ENCODE measurements at regions not wholly inside any gene's neighbourhood (a gene's known extent, or its start where the extent isn't known, plus 50 kb on each side); places are given as distances from the start of the nearest gene placed in this dataset.

DNA sequence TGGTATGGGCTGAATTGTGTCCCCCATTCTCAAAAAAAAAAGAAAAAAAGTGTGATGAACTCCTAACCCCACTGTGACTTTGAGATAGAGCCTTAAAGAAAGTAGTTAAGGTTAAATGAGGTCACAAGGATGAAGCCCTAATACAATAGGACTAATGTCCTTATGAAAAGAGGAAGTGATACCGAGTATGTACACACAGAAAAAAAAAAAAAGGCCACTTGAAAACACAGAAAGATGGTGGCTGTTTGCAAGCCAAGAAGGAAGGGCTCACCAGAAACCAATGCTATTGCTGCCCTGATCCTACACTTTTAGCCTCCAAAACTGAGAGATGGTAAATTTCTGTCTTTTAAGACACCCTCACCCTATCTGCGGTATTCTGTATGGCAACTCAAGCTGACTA is 955.6 kb downstream of the PCDH17 start:
- no peaks in the 10 kb centered on the region for H3K36me3 ChIP-seq
- H3K9me3 ChIP-seq, result no peaks in the 10 kb centered on the region
- no peak for DNase-seq (ENCODE audit: low spot score)
- intact Hi-C loops (cut with DNase I), result no loop called here
- TF ChIP-seq, protein P1, sequence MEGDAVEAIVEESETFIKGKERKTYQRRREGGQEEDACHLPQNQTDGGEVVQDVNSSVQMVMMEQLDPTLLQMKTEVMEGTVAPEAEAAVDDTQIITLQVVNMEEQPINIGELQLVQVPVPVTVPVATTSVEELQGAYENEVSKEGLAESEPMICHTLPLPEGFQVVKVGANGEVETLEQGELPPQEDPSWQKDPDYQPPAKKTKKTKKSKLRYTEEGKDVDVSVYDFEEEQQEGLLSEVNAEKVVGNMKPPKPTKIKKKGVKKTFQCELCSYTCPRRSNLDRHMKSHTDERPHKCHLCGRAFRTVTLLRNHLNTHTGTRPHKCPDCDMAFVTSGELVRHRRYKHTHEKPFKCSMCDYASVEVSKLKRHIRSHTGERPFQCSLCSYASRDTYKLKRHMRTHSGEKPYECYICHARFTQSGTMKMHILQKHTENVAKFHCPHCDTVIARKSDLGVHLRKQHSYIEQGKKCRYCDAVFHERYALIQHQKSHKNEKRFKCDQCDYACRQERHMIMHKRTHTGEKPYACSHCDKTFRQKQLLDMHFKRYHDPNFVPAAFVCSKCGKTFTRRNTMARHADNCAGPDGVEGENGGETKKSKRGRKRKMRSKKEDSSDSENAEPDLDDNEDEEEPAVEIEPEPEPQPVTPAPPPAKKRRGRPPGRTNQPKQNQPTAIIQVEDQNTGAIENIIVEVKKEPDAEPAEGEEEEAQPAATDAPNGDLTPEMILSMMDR (IDR thresholded peaks at IDR 0.05), result no peak
- no peak for TF ChIP-seq POLR2AphosphoS5 (IDR thresholded peaks at IDR 0.05)
- TF ChIP-seq POLR2A (IDR thresholded peaks at IDR 0.05), result no peak
- no peaks in the 10 kb centered on the region for H3K4me1 ChIP-seq (replicated peaks)
- no peaks in the 10 kb centered on the region for H3K27me3 ChIP-seq (replicated peaks; ENCODE audit: insufficient read depth)
- no peak overlapping the region for H3K4me3 ChIP-seq
- WGBS, result 77% methylated on average over 2 of the region's 2 CpGs
- H3K27ac ChIP-seq, result no peak overlapping the region

DNA sequence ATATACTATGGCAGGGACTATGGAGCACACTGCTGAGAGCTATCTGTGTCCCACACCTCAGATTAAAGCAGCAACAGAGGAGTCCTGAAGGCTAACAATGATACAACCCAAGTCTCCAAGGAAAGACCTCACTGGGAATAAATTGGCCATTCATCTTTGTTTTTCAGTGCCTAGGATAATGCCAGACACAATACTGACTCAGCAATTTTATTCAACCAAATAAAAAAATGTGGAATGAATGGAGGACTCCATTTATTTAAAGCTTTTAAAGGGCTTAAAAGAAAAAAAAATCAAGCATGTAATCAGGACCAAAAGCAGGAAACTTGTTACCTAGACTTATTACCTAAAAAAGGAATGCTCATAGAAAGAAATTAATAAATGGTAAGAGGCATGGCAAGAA is 960.5 kb downstream of the PCDH17 start:
- DNase-seq (ENCODE audit: low spot score), result no peak
- Histone ChIP-seq H3K27me3 (replicated peaks; ENCODE audit: insufficient read depth) (no peaks in the 10 kb centered on the region), H3K27ac (no peak overlapping the region), H3K4me3 (no peak overlapping the region), H3K36me3 (no peaks in the 10 kb centered on the region), H3K4me1 (replicated peaks) (no peaks in the 10 kb centered on the region), H3K9me3 (no peaks in the 10 kb centered on the region)
- intact Hi-C loops (cut with DNase I), result no loop called here
- TF ChIP-seq, protein P1 (IDR thresholded peaks at IDR 0.05), result no peak
- TF ChIP-seq POLR2AphosphoS5 (IDR thresholded peaks at IDR 0.05) (no peak), POLR2A (IDR thresholded peaks at IDR 0.05) (no peak)

DNA sequence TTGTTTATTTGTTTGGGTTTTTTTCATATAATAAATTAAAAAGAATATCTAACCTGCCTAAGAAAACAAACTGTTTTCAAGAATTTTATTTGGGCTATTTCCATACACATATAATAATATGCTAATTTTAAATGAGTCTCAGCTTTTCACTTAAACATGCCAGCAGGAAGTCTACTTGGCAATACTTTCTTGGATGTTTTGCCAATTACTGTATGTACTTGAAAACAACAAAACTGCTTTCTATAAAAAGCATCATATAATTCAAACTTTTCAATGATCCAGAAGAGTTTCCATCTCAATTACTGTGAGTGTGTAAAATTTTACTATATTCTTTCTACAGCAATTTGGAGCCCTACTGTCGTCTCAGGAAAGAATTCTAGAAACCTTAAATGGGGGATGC is 961.2 kb downstream of the PCDH17 start:
- intact Hi-C loops (cut with DNase I), result no loop called here
- H3K27me3 ChIP-seq (replicated peaks; ENCODE audit: insufficient read depth), result no peaks in the 10 kb centered on the region
- H3K27ac ChIP-seq, result no peak overlapping the region
- TF ChIP-seq POLR2A (IDR thresholded peaks at IDR 0.05) (no peak), POLR2AphosphoS5 (IDR thresholded peaks at IDR 0.05) (no peak)
- TF ChIP-seq, protein P1 (IDR thresholded peaks at IDR 0.05), result no peak
- H3K36me3 ChIP-seq, result no peaks in the 10 kb centered on the region
- H3K9me3 ChIP-seq, result no peaks in the 10 kb centered on the region
- no peak overlapping the region for H3K4me3 ChIP-seq
- DNase-seq (ENCODE audit: low spot score), result no peak
- 71% methylated on average over 1 of the region's 1 CpG for WGBS
- H3K4me1 ChIP-seq (replicated peaks), result no peaks in the 10 kb centered on the region

DNA sequence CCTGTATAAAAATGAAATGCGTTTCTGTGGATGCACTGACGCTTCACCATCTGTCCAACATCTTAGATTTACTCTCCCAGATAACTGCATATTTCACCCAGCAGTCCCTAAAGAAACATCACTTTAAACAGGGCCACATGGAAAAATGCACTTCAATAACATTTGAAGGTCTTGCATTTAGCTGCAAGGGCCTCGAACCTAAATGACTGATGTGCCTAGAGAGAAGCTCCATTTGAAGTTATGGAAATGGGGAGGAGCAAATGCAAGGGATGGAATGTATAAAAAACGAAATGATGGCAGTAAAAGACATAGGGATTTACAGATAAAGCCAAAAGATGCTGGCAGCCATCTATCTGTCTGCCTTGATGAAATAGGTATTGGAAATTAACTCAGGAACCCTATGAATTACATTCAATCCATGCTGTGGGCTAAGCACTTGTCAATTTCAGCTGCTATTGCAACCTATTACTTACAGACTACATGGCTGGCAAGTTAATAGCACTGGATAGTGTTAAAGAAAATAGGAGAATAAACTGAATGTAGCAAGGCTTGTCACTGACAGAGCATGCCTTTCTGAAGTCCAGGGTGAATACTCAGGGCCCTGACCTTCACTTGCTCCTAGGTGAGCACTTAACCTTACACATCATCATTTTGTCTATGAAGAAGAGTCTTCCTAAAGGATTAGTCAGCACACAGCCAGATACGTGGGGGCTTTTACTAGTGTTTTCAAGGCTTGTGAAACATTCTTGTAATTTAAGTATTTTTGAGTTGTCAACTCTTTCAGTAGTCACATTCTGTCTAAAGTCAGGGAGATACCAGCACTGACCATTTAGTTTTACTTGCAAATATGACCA is 963.4 kb downstream of the PCDH17 start:
- no peaks in the 10 kb centered on the region for H3K9me3 ChIP-seq
- no peaks in the 10 kb centered on the region for H3K27me3 ChIP-seq (replicated peaks; ENCODE audit: insufficient read depth)
- intact Hi-C loops (cut with DNase I), result no loop called here
- WGBS, result 55% methylated on average over 5 of the region's 5 CpGs
- no peak overlapping the region for H3K27ac ChIP-seq
- DNase-seq (ENCODE audit: low spot score), result no peak
- no peak overlapping the region for H3K4me3 ChIP-seq
- no peaks in the 10 kb centered on the region for H3K36me3 ChIP-seq
- TF ChIP-seq POLR2AphosphoS5 (IDR thresholded peaks at IDR 0.05), result no peak
- TF ChIP-seq POLR2A (IDR thresholded peaks at IDR 0.05), result no peak
- TF ChIP-seq, protein P1 (IDR thresholded peaks at IDR 0.05), result no peak
- H3K4me1 ChIP-seq (replicated peaks), result no peaks in the 10 kb centered on the region

DNA sequence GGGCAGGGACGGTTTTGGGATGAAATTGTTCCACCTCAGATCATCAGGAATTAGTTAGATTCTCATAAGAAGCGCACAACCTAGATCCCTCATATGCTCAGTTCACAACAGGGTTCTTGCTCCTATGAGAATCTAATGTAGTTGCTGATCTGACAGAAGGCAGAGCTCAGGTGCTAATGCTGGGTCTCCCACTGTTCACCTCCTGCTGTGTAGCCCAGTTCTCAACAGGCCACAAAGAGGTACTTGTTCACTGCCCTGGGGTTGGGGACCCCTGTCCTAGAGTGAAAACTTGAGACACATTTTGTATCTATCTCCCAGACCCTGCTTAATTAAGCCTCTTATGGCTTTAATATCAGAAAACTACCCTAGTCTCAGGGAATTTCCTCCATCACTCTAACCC is 966.0 kb downstream of the PCDH17 start:
- intact Hi-C loops (cut with DNase I), result no loop called here
- TF ChIP-seq POLR2A (IDR thresholded peaks at IDR 0.05), result no peak
- TF ChIP-seq, protein P1 (IDR thresholded peaks at IDR 0.05), result no peak
- TF ChIP-seq POLR2AphosphoS5 (IDR thresholded peaks at IDR 0.05), result no peak

More for the DNA sequence above, 966.0 kb downstream of the PCDH17 start:
- no peak for DNase-seq (ENCODE audit: low spot score)
- no peaks in the 10 kb centered on the region for H3K4me1 ChIP-seq (replicated peaks)
- 97% methylated on average over 2 of the region's 2 CpGs for WGBS
- no peak overlapping the region for H3K4me3 ChIP-seq
- H3K27me3 ChIP-seq (replicated peaks; ENCODE audit: insufficient read depth), result no peaks in the 10 kb centered on the region
- H3K36me3 ChIP-seq, result no peaks in the 10 kb centered on the region
- no peak overlapping the region for H3K27ac ChIP-seq
- H3K9me3 ChIP-seq, result no peaks in the 10 kb centered on the region

Measured in prostate gland (tissue), 2 donors.